BJ (cell line): ENCODE measurements at regions not wholly inside any gene's neighbourhood (a gene's known extent, or its start where the extent isn't known, plus 50 kb on each side); places are given as distances from the start of the nearest gene placed in this dataset.

ENCODE experiments used
- CTCF ChIA-PET: fragments of 350-600 bp; formaldehyde crosslinking; extraction: SDS; loops from one replicate; lab custom pipeline; 2021; ENCODE audit warnings: antibody characterized with exemption, inconsistent platforms; lab: Yijun Ruan, JAX
- POLR2A ChIA-PET: fragments of 300-600 bp; sonication (Branson Sonifier 250); formaldehyde crosslinking; extraction: SDS; loops from one replicate; lab custom pipeline; 2021; ENCODE audit warnings: antibody characterized with exemption; lab: Charles Lee
- DNase-seq: peaks from one replicate; pipeline ENCODE4 v3.0.0-alpha.2; 2011; ENCODE audit warnings: low read depth
- H3K27me3 ChIP-seq: 2 replicates; pipeline ENCODE4 v1.6.0; 2011; ENCODE audit warnings: low read length; ENCODE audit not compliant: control insufficient read depth, insufficient read depth
- H3K36me3 ChIP-seq: 2 replicates; pipeline ENCODE4 v1.5.1; 2011; ENCODE audit warnings: low read length; ENCODE audit not compliant: control insufficient read depth, insufficient read depth
- H3K4me3 ChIP-seq: 2 replicates; pipeline ENCODE4 v1.5.1; 2011; ENCODE audit warnings: low read depth, mild to moderate bottlenecking, control low read depth, low read length
- TF ChIP-seq, protein P1 (sequence below): IDR thresholded peaks from 2 replicates; pipeline ENCODE4 v1.5.1; 2011; ENCODE audit warnings: low read depth, mild to moderate bottlenecking, control low read depth, inconsistent platforms, low read length, moderate library complexity; ENCODE audit not compliant: insufficient read depth

- no peaks in the 10 kb centered on the region for H3K36me3 ChIP-seq
- TF ChIP-seq, protein P1, sequence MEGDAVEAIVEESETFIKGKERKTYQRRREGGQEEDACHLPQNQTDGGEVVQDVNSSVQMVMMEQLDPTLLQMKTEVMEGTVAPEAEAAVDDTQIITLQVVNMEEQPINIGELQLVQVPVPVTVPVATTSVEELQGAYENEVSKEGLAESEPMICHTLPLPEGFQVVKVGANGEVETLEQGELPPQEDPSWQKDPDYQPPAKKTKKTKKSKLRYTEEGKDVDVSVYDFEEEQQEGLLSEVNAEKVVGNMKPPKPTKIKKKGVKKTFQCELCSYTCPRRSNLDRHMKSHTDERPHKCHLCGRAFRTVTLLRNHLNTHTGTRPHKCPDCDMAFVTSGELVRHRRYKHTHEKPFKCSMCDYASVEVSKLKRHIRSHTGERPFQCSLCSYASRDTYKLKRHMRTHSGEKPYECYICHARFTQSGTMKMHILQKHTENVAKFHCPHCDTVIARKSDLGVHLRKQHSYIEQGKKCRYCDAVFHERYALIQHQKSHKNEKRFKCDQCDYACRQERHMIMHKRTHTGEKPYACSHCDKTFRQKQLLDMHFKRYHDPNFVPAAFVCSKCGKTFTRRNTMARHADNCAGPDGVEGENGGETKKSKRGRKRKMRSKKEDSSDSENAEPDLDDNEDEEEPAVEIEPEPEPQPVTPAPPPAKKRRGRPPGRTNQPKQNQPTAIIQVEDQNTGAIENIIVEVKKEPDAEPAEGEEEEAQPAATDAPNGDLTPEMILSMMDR: no peak
- H3K4me3 ChIP-seq: no peak overlapping the region
- DNase-seq: peak; percentile 50
- ChIA-PET CTCF (no interaction called here), POLR2A (no interaction called here)
- H3K27me3 ChIP-seq: no peaks in the 10 kb centered on the region; the same call in 1 of the 2 replicates
Observed at GRCh38 chr2:128557831-128558241, 239.2 kb upstream of the HS6ST1 start.

- Histone ChIP-seq H3K4me3 (no peak overlapping the region), H3K36me3 (no peaks in the 10 kb centered on the region), H3K27me3 (no peaks in the 10 kb centered on the region; the same call in 1 of the 2 replicates)
- ChIA-PET POLR2A (no interaction called here), CTCF (interaction anchor here (0.5 kb wide), 1 partner anchor 58 kb away, joined by 3 read pairs; no protein-coding TSS in a partner anchor)
- TF ChIP-seq, protein P1: no peak
- DNase-seq: no peak
Observed at GRCh38 chr2:128558441-128558840, 239.8 kb upstream of the HS6ST1 start.

- H3K27me3 ChIP-seq: no peaks in the 10 kb centered on the region; the same call in 1 of the 2 replicates
- CTCF ChIA-PET: interaction anchor here (0.5 kb wide), 1 partner anchor 58 kb away, joined by 3 read pairs; no protein-coding TSS in a partner anchor
- no peaks in the 10 kb centered on the region for H3K36me3 ChIP-seq
- POLR2A ChIA-PET: no interaction called here
- H3K4me3 ChIP-seq: no peak overlapping the region
- TF ChIP-seq, protein P1: no peak
- no peak for DNase-seq
Observed at GRCh38 chr2:128558895-128559532, 240.3 kb upstream of the HS6ST1 start.

DNA sequence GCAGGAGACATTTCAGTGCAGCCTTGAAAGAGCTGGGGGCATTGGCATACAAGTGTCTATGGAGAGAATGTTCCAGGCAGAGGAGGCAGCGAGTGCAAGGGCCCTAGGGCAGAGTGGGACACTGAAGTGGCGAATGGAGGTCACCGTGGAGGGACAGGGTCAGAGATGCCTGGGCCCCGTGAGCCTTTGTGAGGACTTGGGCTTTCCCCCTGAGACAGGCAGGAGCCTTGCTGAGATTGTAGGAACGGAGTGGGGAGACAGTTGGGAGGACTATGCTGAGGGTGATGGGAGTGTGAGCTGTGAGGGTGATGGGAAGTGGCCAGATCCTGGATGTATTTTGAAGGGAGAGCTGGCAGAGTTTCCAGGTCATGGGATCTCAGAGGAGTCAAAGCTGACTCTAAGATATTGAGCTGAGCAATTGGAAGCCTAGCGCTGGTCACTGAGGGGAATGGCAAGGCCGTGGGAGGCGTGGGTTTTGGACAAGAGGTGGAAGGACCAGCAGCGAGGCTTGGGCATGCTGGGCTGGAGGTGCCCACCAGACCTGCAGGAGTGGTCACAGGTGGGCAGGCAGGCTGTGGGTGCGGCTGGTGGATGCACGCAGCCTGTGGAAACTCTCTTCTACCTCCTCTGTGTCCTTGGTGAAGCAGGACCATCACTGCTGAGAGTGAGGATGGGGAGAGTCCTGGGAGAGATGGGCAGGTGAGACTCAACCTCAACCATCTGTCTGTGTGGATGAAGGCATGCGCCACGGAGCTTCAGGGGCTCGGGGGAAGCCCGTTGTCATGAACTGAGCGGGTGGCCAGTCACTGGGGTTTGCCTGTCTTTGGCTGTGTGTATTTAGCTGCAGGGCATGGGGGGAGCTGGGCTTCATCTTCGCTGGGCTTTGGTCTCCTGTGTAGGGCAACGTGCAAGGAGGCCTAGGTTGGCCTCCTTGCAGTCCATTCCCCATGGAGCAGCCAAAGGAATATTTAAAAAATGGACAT is 241.2 kb upstream of the HS6ST1 start:
- Histone ChIP-seq H3K36me3 (no peaks in the 10 kb centered on the region), H3K27me3 (no peaks in the 10 kb centered on the region; the same call in 1 of the 2 replicates), H3K4me3 (no peak overlapping the region)
- DNase-seq: no peak
- CTCF ChIA-PET: no interaction called here
- POLR2A ChIA-PET: no interaction called here
- TF ChIP-seq, protein P1: no peak

- ChIA-PET CTCF (no interaction called here), POLR2A (no interaction called here)
- Histone ChIP-seq H3K36me3 (no peaks in the 10 kb centered on the region), H3K4me3 (no peak overlapping the region), H3K27me3 (no peaks in the 10 kb centered on the region; the same call in 1 of the 2 replicates)
- TF ChIP-seq, protein P1: no peak
- DNase-seq: no peak
Observed at GRCh38 chr2:128560718-128561117, 242.1 kb upstream of the HS6ST1 start.
